HTR-8/SVneo (cell line): ENCODE measurements at regions not wholly inside any gene's neighbourhood (a gene's known extent, or its start where the extent isn't known, plus 50 kb on each side); places are given as distances from the start of the nearest gene placed in this dataset.

ENCODE experiments used
- DNase-seq: peaks from one replicate; pipeline ENCODE4 v3.0.0; 2011; ENCODE audit warnings: low spot score, mixed read lengths; ENCODE audit not compliant: insufficient read length
- FAIRE-seq: peaks from 2 replicates; lab custom pipeline; 2011; peaks lifted over from hg19 to GRCh38; lab: Jason Lieb, UNC

GRCh38 chr13:104267206-104267811 lies 1201.1 kb upstream of the SLC10A2 start:
- DNase-seq = no peak

GRCh38 chr13:104256701-104257100 lies 1190.5 kb upstream of the SLC10A2 start:
- FAIRE-seq (no peak), DNase-seq (no peak)

More at GRCh38 chr13:104267206-104267811, 1201.1 kb upstream of the SLC10A2 start:
- FAIRE-seq = no peak

- FAIRE-seq (no peak), DNase-seq (no peak)
Observed at GRCh38 chr13:104253063-104253680, 1187.0 kb upstream of the SLC10A2 start.

GRCh38 chr13:104251931-104252330 lies 1185.7 kb upstream of the SLC10A2 start:
- DNase-seq (no peak), FAIRE-seq (no peak)

GRCh38 chr13:104246955-104247354 lies 1180.7 kb upstream of the SLC10A2 start:
- FAIRE-seq (no peak), DNase-seq (no peak)

GRCh38 chr13:104206450-104207044 lies 1140.3 kb upstream of the SLC10A2 start:
- FAIRE-seq = no peak

GRCh38 chr13:104204177-104204576 lies 1138.0 kb upstream of the SLC10A2 start:
- FAIRE-seq = no peak

More at GRCh38 chr13:104206450-104207044, 1140.3 kb upstream of the SLC10A2 start:
- DNase-seq = no peak

GRCh38 chr13:104198801-104199200 lies 1132.6 kb upstream of the SLC10A2 start:
- DNase-seq = no peak
- no peak for FAIRE-seq

More at GRCh38 chr13:104204177-104204576, 1138.0 kb upstream of the SLC10A2 start:
- no peak for DNase-seq

- FAIRE-seq (no peak), DNase-seq (no peak)
Observed at GRCh38 chr13:104196611-104197010, 1130.4 kb upstream of the SLC10A2 start.

- FAIRE-seq (no peak), DNase-seq (no peak)
Observed at GRCh38 chr13:104181526-104182231, 1115.5 kb upstream of the SLC10A2 start.

GRCh38 chr13:104170980-104171555 lies 1104.9 kb upstream of the SLC10A2 start:
- FAIRE-seq = no peak
- no peak for DNase-seq

GRCh38 chr13:104163866-104164630 lies 1097.8 kb upstream of the SLC10A2 start:
- DNase-seq = no peak
- FAIRE-seq = no peak

GRCh38 chr13:104160536-104160935 lies 1094.3 kb upstream of the SLC10A2 start:
- no peak for FAIRE-seq

GRCh38 chr13:104143760-104144416 lies 1077.7 kb upstream of the SLC10A2 start:
- FAIRE-seq (no peak), DNase-seq (no peak)

More at GRCh38 chr13:104160536-104160935, 1094.3 kb upstream of the SLC10A2 start:
- DNase-seq = no peak

GRCh38 chr13:104140552-104140951 lies 1074.3 kb upstream of the SLC10A2 start:
- FAIRE-seq (no peak), DNase-seq (peak; percentile 2)

- no peak for FAIRE-seq
- DNase-seq = no peak
Observed at GRCh38 chr13:104137416-104137815, 1071.2 kb upstream of the SLC10A2 start.

- DNase-seq = no peak
- no peak for FAIRE-seq
Observed at GRCh38 chr13:104132849-104133248, 1066.6 kb upstream of the SLC10A2 start.

- FAIRE-seq = no peak
- DNase-seq = no peak
Observed at GRCh38 chr13:104114101-104114500, 1047.9 kb upstream of the SLC10A2 start.

GRCh38 chr13:104111031-104111430 lies 1044.8 kb upstream of the SLC10A2 start:
- DNase-seq = no peak
- no peak for FAIRE-seq
